Naive thymus-derived CD4-positive, alpha-beta T cell (primary cell): ENCODE measurements at regions not wholly inside any gene's neighbourhood (a gene's known extent, or its start where the extent isn't known, plus 50 kb on each side); places are given as distances from the start of the nearest gene placed in this dataset.

Experiments used
- ATAC-seq: fragments of 150-1000 bp; cut with Tn5 transposase; 2 replicates; pipeline ENCODE4 v1.10.0; 2021; ENCODE audit warnings: mild to moderate bottlenecking, moderate library complexity
- CTCF ChIA-PET: fragments of 350-600 bp; sonication (Branson Sonifier 250); formaldehyde crosslinking; loops from one replicate; lab custom pipeline; 2021; ENCODE audit warnings: antibody characterized with exemption; lab: Charles Lee
- POLR2A ChIA-PET: fragments of 350-600 bp; sonication (Branson Sonifier 250); formaldehyde crosslinking; loops from one replicate; lab custom pipeline; 2021; ENCODE audit warnings: antibody characterized with exemption, inconsistent platforms; lab: Charles Lee
- DNase-seq, 9 donors: peaks; one replicate each; pipeline versions ENCODE4 v3.0.0 to v3.0.0-alpha.2; 2020 to 2022; ENCODE audit warnings: mixed read lengths in 1 of 9
- H3K27ac ChIP-seq: one replicate; pipeline ENCODE4 v1.7.0; 2013; ENCODE audit warnings: mild to moderate bottlenecking, low read depth, low read length, moderate library complexity
- H3K27me3 ChIP-seq, 2 donors: one replicate each; pipeline ENCODE4 v1.7.0; 2013; ENCODE audit warnings: low read length in 2 of 2, mild to moderate bottlenecking in 2 of 2, moderate library complexity in 2 of 2; ENCODE audit not compliant: control insufficient read depth in 2 of 2, insufficient read depth in 2 of 2
- H3K36me3 ChIP-seq, 3 experiments: 1 replicate in 2 of 3; 2 replicates in 1 of 3; pipeline ENCODE4 v1.7.0; 2013; ENCODE audit warnings: low read length in 3 of 3, mild to moderate bottlenecking in 3 of 3, moderate library complexity in 1 of 3; ENCODE audit not compliant: insufficient read depth in 3 of 3, control insufficient read depth in 2 of 3
- H3K4me1 ChIP-seq, 2 donors: one replicate each; pipeline ENCODE4 v1.7.0; 2013; ENCODE audit warnings: low read length in 2 of 2, mild to moderate bottlenecking in 2 of 2, moderate library complexity in 1 of 2; ENCODE audit not compliant: control insufficient read depth in 2 of 2, insufficient read depth in 2 of 2
- H3K4me3 ChIP-seq: 2 replicates; pipeline ENCODE4 v1.7.0; 2013; ENCODE audit warnings: mild to moderate bottlenecking, low read length
- H3K9me3 ChIP-seq, 3 experiments: 1 replicate in 2 of 3; 2 replicates in 1 of 3; pipeline ENCODE4 v1.7.0; 2013; ENCODE audit warnings: low read length in 3 of 3; ENCODE audit not compliant: control insufficient read depth in 2 of 3
- H3K27ac Mint-ChIP-seq, 9 donors: one replicate each; pipeline ENCODE4 v1.8.0; 2020 to 2022; ENCODE audit warnings: mixed read lengths in 9 of 9, mild to moderate bottlenecking in 8 of 9, moderate library complexity in 5 of 9, inconsistent platforms in 2 of 9
- H3K27me3 Mint-ChIP-seq, 5 donors: one replicate each; pipeline ENCODE4 v1.8.0; 2021 to 2022; ENCODE audit warnings: mixed read lengths in 5 of 5, mild to moderate bottlenecking in 1 of 5
- H3K36me3 Mint-ChIP-seq, 5 donors: one replicate each; pipeline ENCODE4 v1.8.0; 2020 to 2022; ENCODE audit warnings: mixed read lengths in 5 of 5, mild to moderate bottlenecking in 3 of 5, inconsistent platforms in 1 of 5
- H3K4me1 Mint-ChIP-seq, 7 donors: one replicate each; pipeline ENCODE4 v1.8.0; 2020 to 2022; ENCODE audit warnings: mixed read lengths in 7 of 7, mild to moderate bottlenecking in 3 of 7, inconsistent platforms in 1 of 7
- H3K4me3 Mint-ChIP-seq, 10 donors: one replicate each; pipeline ENCODE4 v1.8.0; 2020 to 2022; ENCODE audit warnings: mild to moderate bottlenecking in 10 of 10, mixed read lengths in 10 of 10, moderate library complexity in 6 of 10, inconsistent platforms in 2 of 10
- H3K9me3 Mint-ChIP-seq, 11 donors: one replicate each; pipeline ENCODE4 v1.8.0; 2020 to 2022; ENCODE audit warnings: mixed read lengths in 11 of 11, mild to moderate bottlenecking in 4 of 11, inconsistent platforms in 1 of 11, moderate library complexity in 1 of 11
- intact Hi-C, 2 donors: fragments of 100-400 bp; cut with micrococcal nuclease; formaldehyde crosslinking; loops; one replicate each; pipeline ENCODE4 v1.15.1; 2023

DNA sequence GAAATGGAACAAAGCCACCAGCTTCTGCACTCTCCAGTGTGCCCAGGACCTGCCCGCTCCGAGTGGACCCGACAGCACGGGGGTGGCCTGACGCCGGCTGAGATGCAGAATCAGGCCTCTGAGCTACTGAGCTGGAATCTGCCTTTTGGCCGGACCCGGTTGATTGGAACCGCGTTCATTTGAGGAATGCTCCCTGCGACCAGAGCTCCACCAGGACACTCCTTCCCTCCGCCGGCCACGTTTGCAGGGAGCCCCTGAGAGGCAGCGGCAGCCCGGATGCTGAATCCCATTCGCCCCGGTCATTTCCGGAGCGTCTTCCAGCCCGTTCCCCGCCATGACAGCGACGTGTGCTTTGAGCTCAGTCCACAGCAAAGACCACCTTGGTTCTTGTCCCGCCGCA lies 392.7 kb downstream of the THBS2 start:
- Mint-ChIP-seq H3K4me3 (no peak overlapping the region), H3K4me1 (no peaks in the 10 kb centered on the region), H3K27me3 (peaks cover 0 to 7% (median 0%) of the 10 kb centered on the region in 5 donors), H3K9me3 (no peaks in the 10 kb centered on the region), H3K27ac (no peak overlapping the region), H3K36me3 (no peaks in the 10 kb centered on the region)
- Histone ChIP-seq H3K27me3 (no peaks in the 10 kb centered on the region), H3K4me3 (no peak overlapping the region), H3K36me3 (no peaks in the 10 kb centered on the region), H3K4me1 (no peaks in the 10 kb centered on the region), H3K27ac (no peak overlapping the region), H3K9me3 (no peaks in the 10 kb centered on the region)
- DNase-seq (no peak), ATAC-seq (no peak)
- ChIA-PET POLR2A (no interaction called here), CTCF (no interaction called here)
- intact Hi-C loops = no loop called here

- Mint-ChIP-seq H3K4me3 (no peak overlapping the region), H3K27me3 (peaks cover 0 to 7% (median 0%) of the 10 kb centered on the region in 5 donors), H3K4me1 (no peaks in the 10 kb centered on the region), H3K9me3 (no peaks in the 10 kb centered on the region), H3K36me3 (no peaks in the 10 kb centered on the region), H3K27ac (no peak overlapping the region)
- intact Hi-C loops = no loop called here
- H3K9me3 ChIP-seq = no peaks in the 10 kb centered on the region
- H3K36me3 ChIP-seq = no peaks in the 10 kb centered on the region
- DNase-seq = no peak
- CTCF ChIA-PET = no interaction called here
- no peaks in the 10 kb centered on the region for H3K27me3 ChIP-seq
- H3K4me1 ChIP-seq = no peaks in the 10 kb centered on the region
- H3K27ac ChIP-seq = no peak overlapping the region
- H3K4me3 ChIP-seq = no peak overlapping the region
- POLR2A ChIA-PET = no interaction called here
- ATAC-seq = no peak
These were observed 393.3 kb downstream of the THBS2 start for GRCh38 chr6:168860341-168860740.

DNA sequence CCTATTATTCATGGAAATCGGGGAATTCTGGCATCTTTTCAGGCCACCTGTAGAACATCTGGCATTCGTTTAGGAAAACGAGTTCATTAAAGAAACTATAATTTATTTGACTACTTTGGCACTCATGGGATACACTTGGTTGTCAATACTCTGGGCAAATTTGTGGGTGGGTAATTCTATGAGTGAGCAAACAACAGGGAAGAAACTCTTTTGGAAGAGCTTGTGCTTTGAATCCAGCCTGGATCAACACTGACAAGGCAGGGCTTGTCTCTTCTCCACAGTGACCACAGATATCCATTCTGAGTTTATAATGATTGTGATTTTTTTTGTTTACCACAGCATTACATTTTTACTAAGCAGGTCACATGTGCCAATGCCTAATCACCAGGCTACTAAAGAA lies 394.7 kb downstream of the THBS2 start:
- Histone ChIP-seq H3K9me3 (no peaks in the 10 kb centered on the region), H3K27me3 (no peaks in the 10 kb centered on the region), H3K4me3 (no peak overlapping the region), H3K4me1 (no peaks in the 10 kb centered on the region), H3K27ac (no peak overlapping the region), H3K36me3 (no peaks in the 10 kb centered on the region)
- DNase-seq (no peak), ATAC-seq (no peak)
- no peak overlapping the region for H3K4me3 Mint-ChIP-seq
- H3K36me3 Mint-ChIP-seq = no peaks in the 10 kb centered on the region
- no peak overlapping the region for H3K27ac Mint-ChIP-seq
- POLR2A ChIA-PET = no interaction called here
- intact Hi-C loops = no loop called here
- no peaks in the 10 kb centered on the region for H3K4me1 Mint-ChIP-seq
- no peaks in the 10 kb centered on the region for H3K9me3 Mint-ChIP-seq
- CTCF ChIA-PET = no interaction called here
- peaks cover 0 to 7% (median 0%) of the 10 kb centered on the region in 5 donors for H3K27me3 Mint-ChIP-seq

DNA sequence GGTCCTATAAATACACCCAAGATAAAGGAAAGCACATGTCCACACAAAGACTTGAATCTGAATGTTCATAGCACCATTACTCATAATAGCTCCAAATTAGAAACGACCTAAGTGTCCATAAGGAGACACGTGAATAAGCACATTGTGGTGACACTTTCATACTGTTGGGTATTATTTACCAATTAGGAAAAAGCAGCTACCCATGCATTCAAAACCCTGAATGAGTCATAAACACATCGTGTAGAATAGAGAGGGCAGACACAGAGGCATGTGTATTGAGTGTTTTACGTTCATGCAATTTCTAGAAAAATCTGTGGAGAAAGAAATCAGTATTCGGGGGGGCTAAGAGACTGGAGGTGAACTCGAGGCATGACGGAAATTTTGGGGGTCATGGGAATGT lies 396.7 kb downstream of the THBS2 start:
- no peak overlapping the region for H3K4me3 ChIP-seq
- H3K27me3 ChIP-seq = no peaks in the 10 kb centered on the region
- Mint-ChIP-seq H3K27ac (no peak overlapping the region), H3K9me3 (no peaks in the 10 kb centered on the region), H3K4me3 (no peak overlapping the region), H3K4me1 (peaks cover 0 to 4% (median 0%) of the 10 kb centered on the region in 7 donors), H3K36me3 (no peaks in the 10 kb centered on the region), H3K27me3 (peaks cover 0 to 7% (median 0%) of the 10 kb centered on the region in 5 donors)
- ATAC-seq (no peak), DNase-seq (no peak)
- intact Hi-C loops = no loop called here
- no peak overlapping the region for H3K27ac ChIP-seq
- ChIA-PET CTCF (no interaction called here), POLR2A (interaction anchor here (0.7 kb wide), 1 partner anchor 136 kb away, joined by 5 read pairs; no protein-coding TSS in a partner anchor)
- no peaks in the 10 kb centered on the region for H3K9me3 ChIP-seq
- H3K36me3 ChIP-seq = no peaks in the 10 kb centered on the region
- no peaks in the 10 kb centered on the region for H3K4me1 ChIP-seq

- Histone ChIP-seq H3K4me1 (no peaks in the 10 kb centered on the region), H3K27ac (no peak overlapping the region), H3K27me3 (no peaks in the 10 kb centered on the region), H3K36me3 (no peaks in the 10 kb centered on the region), H3K4me3 (no peak overlapping the region), H3K9me3 (no peaks in the 10 kb centered on the region)
- Mint-ChIP-seq H3K4me3 (peak overlapping the region in 1 of 10 donors; percentile 72), H3K27me3 (no peaks in the 10 kb centered on the region), H3K4me1 (peaks cover 0 to 14% (median 5%) of the 10 kb centered on the region in 7 donors), H3K36me3 (no peaks in the 10 kb centered on the region), H3K27ac (no peak overlapping the region), H3K9me3 (peaks cover 0 to 5% (median 0%) of the 10 kb centered on the region in 11 donors)
- intact Hi-C loops = no loop called here
- DNase-seq (no peak), ATAC-seq (no peak)
- POLR2A ChIA-PET = no interaction called here
- CTCF ChIA-PET = no interaction called here
These were observed 401.2 kb downstream of the THBS2 start for GRCh38 chr6:168852376-168852884.

GRCh38 chr6:168851460-168852375 lies 401.9 kb downstream of the THBS2 start:
- H3K27ac Mint-ChIP-seq = peak overlapping the region in 5 of 9 donors; percentile 18 to 63 (median 37)
- intact Hi-C loops = no loop called here
- H3K27me3 Mint-ChIP-seq = no peaks in the 10 kb centered on the region
- no peaks in the 10 kb centered on the region for H3K36me3 ChIP-seq
- no peaks in the 10 kb centered on the region for H3K4me1 ChIP-seq
- peak overlapping the region; percentile 30 to 72 (median 54) for H3K4me3 Mint-ChIP-seq
- peaks cover 0 to 14% (median 5%) of the 10 kb centered on the region in 7 donors for H3K4me1 Mint-ChIP-seq
- peaks cover 0 to 5% (median 0%) of the 10 kb centered on the region in 11 donors for H3K9me3 Mint-ChIP-seq
- ChIA-PET CTCF (no interaction called here), POLR2A (no interaction called here)
- DNase-seq (no peak), ATAC-seq (peak; percentile 12)
- no peak overlapping the region for H3K4me3 ChIP-seq
- H3K36me3 Mint-ChIP-seq = no peaks in the 10 kb centered on the region
- no peaks in the 10 kb centered on the region for H3K27me3 ChIP-seq
- H3K27ac ChIP-seq = no peak overlapping the region
- no peaks in the 10 kb centered on the region for H3K9me3 ChIP-seq
